Endodermal cell (in vitro differentiated cells): ENCODE measurements at regions not wholly inside any gene's neighbourhood (a gene's known extent, or its start where the extent isn't known, plus 50 kb on each side); places are given as distances from the start of the nearest gene placed in this dataset.

ENCODE experiments used
- DNase-seq: peaks from one replicate; pipeline ENCODE4 v3.0.0-alpha.2; 2017
- H3K27ac ChIP-seq: 2 replicates; pipeline ENCODE4 v1.5.1; 2013; ENCODE audit warnings: mild to moderate bottlenecking, low read depth, low read length, moderate library complexity
- H3K27me3 ChIP-seq: 2 replicates; pipeline ENCODE4 v1.6.1; 2013; ENCODE audit warnings: mild to moderate bottlenecking, low read length, moderate library complexity; ENCODE audit not compliant: insufficient read depth, control insufficient read depth, poor library complexity, severe bottlenecking
- H3K36me3 ChIP-seq: 2 replicates; pipeline ENCODE4 v1.7.0; 2013; ENCODE audit warnings: mild to moderate bottlenecking, low read length, moderate library complexity; ENCODE audit not compliant: control insufficient read depth, insufficient read depth
- H3K4me1 ChIP-seq: one replicate; pipeline ENCODE4 v1.7.0; 2013; ENCODE audit warnings: low read length; ENCODE audit not compliant: control insufficient read depth, insufficient read depth
- H3K4me3 ChIP-seq: 2 replicates; pipeline ENCODE4 v1.5.1; 2013; ENCODE audit warnings: mild to moderate bottlenecking, low read length, moderate library complexity
- H3K9ac ChIP-seq: 2 replicates; pipeline ENCODE4 v1.6.1; 2013; ENCODE audit warnings: mild to moderate bottlenecking, low read length, moderate library complexity; ENCODE audit not compliant: poor library complexity, severe bottlenecking; ENCODE audit errors: extremely low read depth
- H3K9me3 ChIP-seq: 2 replicates; pipeline ENCODE4 v1.6.1; 2013; ENCODE audit warnings: mild to moderate bottlenecking, low read length, moderate library complexity; ENCODE audit not compliant: control insufficient read depth
- H3K27ac Mint-ChIP-seq: 2 replicates; pipeline ENCODE4 v1.8.0; 2020; ENCODE audit warnings: mixed read lengths
- H3K27me3 Mint-ChIP-seq: 2 replicates; pipeline ENCODE4 v1.8.0; 2021; ENCODE audit warnings: mild to moderate bottlenecking, mixed read lengths; ENCODE audit not compliant: insufficient read depth
- H3K36me3 Mint-ChIP-seq: 2 replicates; pipeline ENCODE4 v1.8.0; 2020; ENCODE audit warnings: low read depth, mixed read lengths
- H3K4me1 Mint-ChIP-seq: 2 replicates; pipeline ENCODE4 v1.8.0; 2020; ENCODE audit warnings: mixed read lengths
- H3K4me3 Mint-ChIP-seq: 2 replicates; pipeline ENCODE4 v1.8.0; 2020; ENCODE audit warnings: mild to moderate bottlenecking, moderate library complexity, mixed read lengths
- H3K9me3 Mint-ChIP-seq: 2 replicates; pipeline ENCODE4 v1.8.0; 2020; ENCODE audit warnings: mild to moderate bottlenecking, mixed read lengths
- WGBS, 2 experiments: methylation state at CpG; one replicate each; pipeline versions ENCODE4 v1.1.5 to v1.1.7; 2013; ENCODE audit warnings: missing lambda C conversion rate in 2 of 2, mixed read lengths in 1 of 2; ENCODE audit not compliant: insufficient coverage in 1 of 2, insufficient read length in 1 of 2; 5-methylcytosine and 5-hydroxymethylcytosine counted together
- TF ChIP-seq, protein P1 (sequence below): fragments of 200-600 bp; sonication (generic); conservative IDR thresholded peaks from 2 replicates; pipeline ENCODE4 v1.5.0; 2021; ENCODE audit warnings: antibody characterized with exemption, mild to moderate bottlenecking

DNA sequence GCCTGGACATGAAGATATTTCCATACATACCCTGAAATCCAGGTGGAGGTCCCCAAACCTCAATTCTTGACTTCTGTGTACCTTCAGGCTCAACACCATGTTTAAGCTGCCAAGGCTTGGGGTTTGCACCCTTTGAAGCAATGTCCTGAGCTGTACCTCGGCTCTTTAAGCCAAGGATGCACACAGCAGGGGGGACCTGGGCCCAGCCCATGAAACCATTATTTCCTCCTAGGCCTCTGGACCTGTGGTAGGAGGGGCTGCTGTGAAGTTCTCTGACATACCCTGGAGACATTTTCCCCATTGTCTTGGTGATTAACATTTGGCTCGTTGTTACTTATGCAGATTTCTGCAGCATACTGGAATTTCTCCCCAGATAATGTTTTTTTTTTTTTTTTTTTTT is 184.3 kb upstream of the RGS18 start:
- Mint-ChIP-seq H3K4me3 (no peak overlapping the region), H3K27ac (no peak overlapping the region), H3K27me3 (no peaks in the 10 kb centered on the region), H3K4me1 (no peaks in the 10 kb centered on the region), H3K36me3 (peaks cover 2% of the 10 kb centered on the region), H3K9me3 (peaks cover 25% of the 10 kb centered on the region)
- no peak for DNase-seq
- Histone ChIP-seq H3K27ac (no peak overlapping the region), H3K9ac (no peak overlapping the region), H3K9me3 (peaks cover 18% of the 10 kb centered on the region), H3K4me3 (no peak overlapping the region), H3K4me1 (no peaks in the 10 kb centered on the region), H3K36me3 (no peaks in the 10 kb centered on the region), H3K27me3 (no peaks in the 10 kb centered on the region)
- 84 to 86% methylated on average over 1 to 2 of the region's 2 CpGs for WGBS, 2 experiments
- TF ChIP-seq, protein P1, sequence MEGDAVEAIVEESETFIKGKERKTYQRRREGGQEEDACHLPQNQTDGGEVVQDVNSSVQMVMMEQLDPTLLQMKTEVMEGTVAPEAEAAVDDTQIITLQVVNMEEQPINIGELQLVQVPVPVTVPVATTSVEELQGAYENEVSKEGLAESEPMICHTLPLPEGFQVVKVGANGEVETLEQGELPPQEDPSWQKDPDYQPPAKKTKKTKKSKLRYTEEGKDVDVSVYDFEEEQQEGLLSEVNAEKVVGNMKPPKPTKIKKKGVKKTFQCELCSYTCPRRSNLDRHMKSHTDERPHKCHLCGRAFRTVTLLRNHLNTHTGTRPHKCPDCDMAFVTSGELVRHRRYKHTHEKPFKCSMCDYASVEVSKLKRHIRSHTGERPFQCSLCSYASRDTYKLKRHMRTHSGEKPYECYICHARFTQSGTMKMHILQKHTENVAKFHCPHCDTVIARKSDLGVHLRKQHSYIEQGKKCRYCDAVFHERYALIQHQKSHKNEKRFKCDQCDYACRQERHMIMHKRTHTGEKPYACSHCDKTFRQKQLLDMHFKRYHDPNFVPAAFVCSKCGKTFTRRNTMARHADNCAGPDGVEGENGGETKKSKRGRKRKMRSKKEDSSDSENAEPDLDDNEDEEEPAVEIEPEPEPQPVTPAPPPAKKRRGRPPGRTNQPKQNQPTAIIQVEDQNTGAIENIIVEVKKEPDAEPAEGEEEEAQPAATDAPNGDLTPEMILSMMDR, result no peak

DNA sequence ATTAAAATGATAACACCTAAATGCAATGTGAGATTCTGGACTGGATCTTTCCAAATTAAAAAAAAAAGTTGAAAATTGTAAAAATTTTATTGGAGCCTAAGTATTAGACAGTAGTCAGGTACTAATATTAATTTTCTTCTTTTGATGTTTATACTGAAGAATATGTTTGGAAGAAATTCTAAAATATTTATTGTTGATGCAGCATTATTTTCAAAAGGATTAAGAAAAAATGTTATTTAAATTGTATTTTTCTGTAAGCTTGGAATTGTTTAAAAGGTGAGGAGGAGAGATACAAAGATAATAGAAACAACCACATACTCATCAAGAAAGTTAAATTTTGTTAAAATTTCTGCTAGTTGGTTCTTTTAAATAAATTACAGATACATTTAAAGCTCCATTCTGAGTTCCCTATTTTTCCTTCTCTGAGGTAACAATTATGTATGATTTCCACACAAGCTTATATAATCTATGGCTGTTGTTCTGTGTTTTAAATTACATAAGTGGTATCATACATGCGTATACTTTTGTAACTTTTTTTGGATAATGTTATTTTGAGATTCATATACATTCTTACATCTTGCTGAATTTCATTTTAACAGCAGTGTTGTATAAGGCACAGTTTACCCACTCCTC is 180.3 kb upstream of the RGS18 start:
- H3K4me3 Mint-ChIP-seq, result no peak overlapping the region
- H3K36me3 Mint-ChIP-seq, result peaks cover 2% of the 10 kb centered on the region
- DNase-seq, result no peak
- H3K4me1 Mint-ChIP-seq, result no peaks in the 10 kb centered on the region
- Histone ChIP-seq H3K9ac (no peak overlapping the region), H3K4me3 (no peak overlapping the region), H3K27me3 (no peaks in the 10 kb centered on the region), H3K4me1 (no peaks in the 10 kb centered on the region), H3K27ac (no peak overlapping the region), H3K9me3 (peaks cover 21% of the 10 kb centered on the region), H3K36me3 (no peaks in the 10 kb centered on the region)
- peaks cover 25% of the 10 kb centered on the region for H3K9me3 Mint-ChIP-seq
- WGBS, 2 experiments, result no CpG with 5 or more reads among the region's 1 CpG
- H3K27me3 Mint-ChIP-seq, result no peaks in the 10 kb centered on the region
- TF ChIP-seq, protein P1, result no peak
- H3K27ac Mint-ChIP-seq, result no peak overlapping the region

DNA sequence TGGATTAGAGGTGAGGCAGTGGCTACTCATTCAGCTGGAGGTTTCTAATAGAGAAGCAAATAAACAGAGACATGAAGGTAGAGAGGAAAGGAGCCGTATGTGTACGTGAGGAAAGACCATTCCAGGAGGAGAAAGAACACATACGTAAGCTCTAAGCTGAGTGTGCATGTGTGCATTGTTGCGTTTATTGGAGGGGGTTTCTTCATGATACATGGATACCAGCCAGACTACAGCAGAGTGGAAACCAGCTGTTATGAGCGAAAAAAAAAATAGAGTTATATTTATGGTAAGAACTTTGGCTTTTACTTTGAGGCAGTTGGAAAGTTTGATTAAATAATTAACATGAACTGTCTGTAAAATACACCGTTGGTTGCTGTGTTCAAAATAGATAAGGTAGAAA is 173.4 kb upstream of the RGS18 start:
- Mint-ChIP-seq H3K27me3 (no peaks in the 10 kb centered on the region), H3K4me3 (no peak overlapping the region), H3K36me3 (no peaks in the 10 kb centered on the region), H3K9me3 (peaks cover 4% of the 10 kb centered on the region), H3K4me1 (peaks cover 4% of the 10 kb centered on the region), H3K27ac (no peak overlapping the region)
- Histone ChIP-seq H3K36me3 (no peaks in the 10 kb centered on the region), H3K27me3 (no peaks in the 10 kb centered on the region), H3K4me3 (no peak overlapping the region), H3K27ac (no peak overlapping the region), H3K4me1 (no peaks in the 10 kb centered on the region), H3K9ac (no peak overlapping the region), H3K9me3 (peaks cover 3% of the 10 kb centered on the region)
- TF ChIP-seq, protein P1, result no peak
- WGBS, 2 experiments, result 92 to 95% methylated on average over 5 to 6 of the region's 6 CpGs
- no peak for DNase-seq
